ENCODE measurements at regions not wholly inside any gene's neighbourhood (a gene's known extent, or its start where the extent isn't known, plus 50 kb on each side); places are given as distances from the start of the nearest gene placed in this dataset.
A peak's percentile ranks its signal among the peaks of the same experiment; 100 is the strongest.
"Not testable (repeated sequence)": the region's sequence is repeated elsewhere in the genome, so short reads cannot be mapped to it uniquely, and the experiment has no call there.

DNA sequence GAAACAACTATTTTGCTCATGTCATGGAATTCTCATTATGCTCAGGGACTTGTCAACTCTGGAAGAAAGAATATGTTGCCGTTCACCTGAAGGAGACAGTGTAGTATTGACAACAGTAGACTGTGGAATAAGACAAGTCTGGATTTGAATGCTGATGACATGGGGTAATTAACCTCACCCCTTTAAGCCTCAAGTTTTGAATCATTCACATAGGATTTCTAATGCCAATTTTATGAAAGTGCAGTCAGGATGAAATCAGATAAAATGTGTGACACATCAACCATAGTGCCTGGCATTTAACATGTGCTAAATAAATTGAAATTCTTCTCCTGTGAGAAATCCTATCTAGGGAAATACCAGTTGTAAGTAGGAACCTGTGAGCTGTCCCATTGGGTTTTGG, 305.8 kb downstream of the KIF20B start:
- Histone ChIP-seq H3K4me2 (ENCODE audit: low read length) (no peak overlapping the region), H3K9ac (no peak overlapping the region), H3K4me3 (ENCODE audit: low read depth, low read length) (no peak overlapping the region), H2AFZ (no peak overlapping the region), H3K27me3 (ENCODE audit: control insufficient read depth, insufficient read depth, low read length) (no peaks in the 10 kb centered on the region), H3K36me3 (ENCODE audit: control insufficient read depth, insufficient read depth, low read length) (no peaks in the 10 kb centered on the region), H3K4me1 (no peaks in the 10 kb centered on the region), H3K79me2 (no peaks in the 10 kb centered on the region), H3K9me3 (ENCODE audit: control insufficient read depth, low read length) (no peaks in the 10 kb centered on the region), H3K27ac (no peak overlapping the region)
- TF ChIP-seq CTCF (IDR thresholded peaks at IDR 0.05), result no peak

DNA sequence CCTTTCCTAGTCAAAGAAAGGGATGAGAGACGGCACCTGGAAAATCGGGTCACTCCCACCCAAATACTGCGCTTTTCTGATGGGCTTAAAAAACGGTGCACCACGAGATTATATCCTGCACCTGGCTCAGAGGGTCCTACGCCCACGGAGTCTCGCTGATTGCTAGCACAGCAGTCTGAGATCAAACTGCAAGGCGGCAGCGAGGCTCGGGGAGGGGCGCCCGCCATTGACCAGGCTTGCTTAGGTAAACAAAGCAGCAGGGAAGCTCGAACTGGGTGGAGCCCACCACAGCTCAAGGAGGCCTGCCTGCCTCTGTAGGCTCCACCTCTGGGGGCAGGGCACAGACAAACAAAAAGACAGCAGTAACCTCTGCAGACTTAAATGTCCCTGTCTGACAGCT, 309.9 kb downstream of the KIF20B start:
- H3K9ac ChIP-seq; H3K4me1 ChIP-seq; H3K36me3 ChIP-seq (ENCODE audit: control insufficient read depth, insufficient read depth, low read length); H3K4me2 ChIP-seq (ENCODE audit: low read length); H2AFZ ChIP-seq; H3K27ac ChIP-seq; H3K79me2 ChIP-seq; H3K27me3 ChIP-seq (ENCODE audit: control insufficient read depth, insufficient read depth, low read length); H3K4me3 ChIP-seq (ENCODE audit: low read depth, low read length); H3K9me3 ChIP-seq (ENCODE audit: control insufficient read depth, low read length): not testable (repeated sequence)

- no peak for TF ChIP-seq CTCF (IDR thresholded peaks at IDR 0.05)
- no peak overlapping the region for H2AFZ ChIP-seq
- no peaks in the 10 kb centered on the region for H3K79me2 ChIP-seq
- no peak overlapping the region for H3K9ac ChIP-seq
- H3K9me3 ChIP-seq (ENCODE audit: control insufficient read depth, low read length), result no peaks in the 10 kb centered on the region
- no peaks in the 10 kb centered on the region for H3K36me3 ChIP-seq (ENCODE audit: control insufficient read depth, insufficient read depth, low read length)
- no peak overlapping the region for H3K4me3 ChIP-seq (ENCODE audit: low read depth, low read length)
- no peaks in the 10 kb centered on the region for H3K4me1 ChIP-seq
- no peak overlapping the region for H3K4me2 ChIP-seq (ENCODE audit: low read length)
- no peaks in the 10 kb centered on the region for H3K27me3 ChIP-seq (ENCODE audit: control insufficient read depth, insufficient read depth, low read length)
- H3K27ac ChIP-seq, result no peak overlapping the region
Observed at GRCh38 chr10:90018819-90019218, 317.4 kb downstream of the KIF20B start.

GRCh38 chr10:90020506-90020905, 319.1 kb downstream of the KIF20B start:
- Histone ChIP-seq H3K9me3 (ENCODE audit: control insufficient read depth, low read length) (no peaks in the 10 kb centered on the region), H3K9ac (no peak overlapping the region), H3K27me3 (ENCODE audit: control insufficient read depth, insufficient read depth, low read length) (no peaks in the 10 kb centered on the region), H3K4me1 (no peaks in the 10 kb centered on the region), H3K4me3 (ENCODE audit: low read depth, low read length) (no peak overlapping the region), H3K36me3 (ENCODE audit: control insufficient read depth, insufficient read depth, low read length) (no peaks in the 10 kb centered on the region), H2AFZ (no peak overlapping the region), H3K4me2 (ENCODE audit: low read length) (no peak overlapping the region), H3K79me2 (no peaks in the 10 kb centered on the region), H3K27ac (no peak overlapping the region)
- TF ChIP-seq CTCF (IDR thresholded peaks at IDR 0.05), result no peak

- Histone ChIP-seq H3K36me3 (ENCODE audit: control insufficient read depth, insufficient read depth, low read length) (no peaks in the 10 kb centered on the region), H2AFZ (no peak overlapping the region), H3K79me2 (no peaks in the 10 kb centered on the region), H3K4me1 (peaks cover 5% of the 10 kb centered on the region), H3K9me3 (ENCODE audit: control insufficient read depth, low read length) (no peaks in the 10 kb centered on the region), H3K27ac (peak overlapping the region; percentile 8), H3K4me2 (ENCODE audit: low read length) (peak overlapping the region; percentile 29), H3K9ac (no peak overlapping the region), H3K4me3 (ENCODE audit: low read depth, low read length) (no peak overlapping the region), H3K27me3 (ENCODE audit: control insufficient read depth, insufficient read depth, low read length) (no peaks in the 10 kb centered on the region)
- TF ChIP-seq CTCF (IDR thresholded peaks at IDR 0.05), result no peak
Observed at GRCh38 chr10:90023950-90024349, 322.6 kb downstream of the KIF20B start.

Measured in parathyroid adenoma (tissue), 2 donors.